Esophagus muscularis mucosa (tissue), 3 donors: ENCODE measurements at regions not wholly inside any gene's neighbourhood (a gene's known extent, or its start where the extent isn't known, plus 50 kb on each side); places are given as distances from the start of the nearest gene placed in this dataset.

ENCODE experiments used
- POLR2A ChIP-seq: fragments of 450-650 bp; IDR thresholded peaks from one replicate; pipeline ENCODE4 v1.6.1; 2017; ENCODE audit warnings: antibody characterized with exemption, moderate library complexity, mild to moderate bottlenecking, low read depth
- TF ChIP-seq, protein P1 (sequence below), 3 experiments: fragments of 200-600 bp in 2 of 3; fragments of 450-650 bp in 1 of 3; sonication (generic) in 2 of 3; IDR thresholded peaks; one replicate each; pipeline ENCODE4 v1.5.1; 2017 to 2019; ENCODE audit warnings: antibody characterized with exemption in 3 of 3, mild to moderate bottlenecking in 2 of 3, moderate library complexity in 1 of 3

DNA sequence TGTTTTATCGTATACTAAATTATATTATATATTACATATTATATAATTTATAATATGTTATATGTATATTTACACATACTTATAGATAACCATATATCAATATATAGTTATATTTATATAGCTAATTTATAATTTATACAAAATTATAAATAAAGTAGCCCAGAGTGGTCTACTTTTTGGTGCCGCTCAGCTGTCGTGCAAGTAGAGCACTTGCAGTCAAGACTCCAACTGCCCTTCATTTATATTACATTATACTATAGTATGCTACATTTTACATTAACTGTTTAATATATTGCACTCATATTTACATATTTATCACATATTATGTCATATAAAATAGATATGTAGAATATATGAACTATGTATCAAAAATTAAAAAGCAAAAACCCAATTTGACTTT is 1124.7 kb upstream of the MIR17HG start:
- TF ChIP-seq, protein P1, sequence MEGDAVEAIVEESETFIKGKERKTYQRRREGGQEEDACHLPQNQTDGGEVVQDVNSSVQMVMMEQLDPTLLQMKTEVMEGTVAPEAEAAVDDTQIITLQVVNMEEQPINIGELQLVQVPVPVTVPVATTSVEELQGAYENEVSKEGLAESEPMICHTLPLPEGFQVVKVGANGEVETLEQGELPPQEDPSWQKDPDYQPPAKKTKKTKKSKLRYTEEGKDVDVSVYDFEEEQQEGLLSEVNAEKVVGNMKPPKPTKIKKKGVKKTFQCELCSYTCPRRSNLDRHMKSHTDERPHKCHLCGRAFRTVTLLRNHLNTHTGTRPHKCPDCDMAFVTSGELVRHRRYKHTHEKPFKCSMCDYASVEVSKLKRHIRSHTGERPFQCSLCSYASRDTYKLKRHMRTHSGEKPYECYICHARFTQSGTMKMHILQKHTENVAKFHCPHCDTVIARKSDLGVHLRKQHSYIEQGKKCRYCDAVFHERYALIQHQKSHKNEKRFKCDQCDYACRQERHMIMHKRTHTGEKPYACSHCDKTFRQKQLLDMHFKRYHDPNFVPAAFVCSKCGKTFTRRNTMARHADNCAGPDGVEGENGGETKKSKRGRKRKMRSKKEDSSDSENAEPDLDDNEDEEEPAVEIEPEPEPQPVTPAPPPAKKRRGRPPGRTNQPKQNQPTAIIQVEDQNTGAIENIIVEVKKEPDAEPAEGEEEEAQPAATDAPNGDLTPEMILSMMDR (IDR thresholded peaks at IDR 0.05): no peak
- no peak for TF ChIP-seq POLR2A
